ENCODE measurements at regions not wholly inside any gene's neighbourhood (a gene's known extent, or its start where the extent isn't known, plus 50 kb on each side); places are given as distances from the start of the nearest gene placed in this dataset.

- no peak for TF ChIP-seq ZNF274 (IDR thresholded peaks at IDR 0.05; ENCODE audit: low read depth, low read length)
- H3K4me3 ChIP-seq (ENCODE audit: low read length), result no peak overlapping the region
Observed at GRCh38 chr1:242802973-242803372, 278.5 kb upstream of the PLD5 start.

- no peak for TF ChIP-seq ZNF274 (IDR thresholded peaks at IDR 0.05; ENCODE audit: low read depth, low read length)
- no peak overlapping the region for H3K4me3 ChIP-seq (ENCODE audit: low read length)
Observed at GRCh38 chr1:242800521-242800920, 276.0 kb upstream of the PLD5 start.

GRCh38 chr1:242797856-242798255, 273.4 kb upstream of the PLD5 start:
- no peak for TF ChIP-seq ZNF274 (IDR thresholded peaks at IDR 0.05; ENCODE audit: low read depth, low read length)
- H3K4me3 ChIP-seq (ENCODE audit: low read length), result no peak overlapping the region

- no peak for TF ChIP-seq ZNF274 (IDR thresholded peaks at IDR 0.05; ENCODE audit: low read depth, low read length)
- no peak overlapping the region for H3K4me3 ChIP-seq (ENCODE audit: low read length)
Observed at GRCh38 chr1:242788771-242789170, 264.3 kb upstream of the PLD5 start.

DNA sequence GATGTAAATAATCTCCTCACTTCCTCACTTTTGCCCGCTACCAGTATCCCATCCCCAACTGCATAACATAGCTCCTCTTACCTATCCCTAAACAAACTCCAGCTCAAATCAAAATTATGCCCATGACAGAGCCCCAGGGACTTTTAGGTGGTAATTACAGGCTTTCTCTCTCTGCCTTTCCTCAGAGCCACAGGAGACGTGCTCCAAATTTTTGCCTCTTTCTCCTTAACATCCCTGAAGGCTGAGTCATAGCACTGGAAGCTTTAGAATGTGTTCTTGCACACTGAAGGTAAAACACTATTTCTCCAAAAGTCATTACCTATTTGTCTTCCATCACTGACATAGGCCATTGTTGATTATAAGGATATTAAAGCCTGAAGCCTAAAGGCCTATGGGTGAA, 263.5 kb upstream of the PLD5 start:
- no peak for TF ChIP-seq ZNF274 (IDR thresholded peaks at IDR 0.05; ENCODE audit: low read depth, low read length)
- H3K4me3 ChIP-seq (ENCODE audit: low read length), result no peak overlapping the region

DNA sequence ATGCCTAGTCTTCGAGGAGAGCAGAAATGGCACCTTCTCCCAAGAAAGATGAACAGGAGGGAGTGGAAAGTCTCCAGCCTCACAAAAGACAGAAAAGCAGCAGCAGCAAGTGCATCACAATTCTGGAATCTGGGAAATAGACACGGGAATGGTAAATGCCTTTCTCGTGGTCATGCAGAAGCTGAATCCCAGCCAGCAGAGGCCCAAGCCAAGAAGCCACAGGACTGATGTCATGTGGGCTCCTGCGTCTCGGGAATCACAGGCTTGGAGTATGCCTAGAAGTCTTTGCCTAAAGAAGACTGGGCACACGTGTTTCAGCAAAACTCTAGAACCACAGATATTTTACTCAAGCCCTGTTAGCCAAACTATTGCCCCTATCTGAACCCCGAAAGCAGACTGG, 260.3 kb upstream of the PLD5 start:
- no peak for TF ChIP-seq ZNF274 (IDR thresholded peaks at IDR 0.05; ENCODE audit: low read depth, low read length)
- no peak overlapping the region for H3K4me3 ChIP-seq (ENCODE audit: low read length)

DNA sequence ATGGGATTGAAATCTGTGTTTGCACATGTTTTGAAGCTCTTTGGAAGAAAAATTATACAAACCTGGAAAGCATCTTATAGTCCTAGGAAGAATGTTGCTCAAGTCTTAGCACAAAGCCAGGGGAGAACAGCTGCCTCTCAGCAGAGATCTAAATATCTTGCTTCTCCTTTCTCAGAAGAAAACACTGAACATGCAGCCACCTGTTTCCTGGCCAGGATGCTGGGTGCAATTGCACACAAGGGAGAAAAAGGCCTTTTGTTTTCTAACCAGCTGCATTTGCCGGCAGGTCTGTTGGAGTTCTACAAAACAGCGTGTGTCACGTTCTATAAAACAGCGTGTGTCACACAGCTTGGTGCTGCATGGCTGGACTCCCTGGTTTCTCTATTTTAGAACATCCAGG, 259.6 kb upstream of the PLD5 start:
- TF ChIP-seq ZNF274 (IDR thresholded peaks at IDR 0.05; ENCODE audit: low read depth, low read length), result no peak
- H3K4me3 ChIP-seq (ENCODE audit: low read length), result no peak overlapping the region

GRCh38 chr1:242774256-242774655, 249.8 kb upstream of the PLD5 start:
- TF ChIP-seq ZNF274 (IDR thresholded peaks at IDR 0.05; ENCODE audit: low read depth, low read length), result no peak
- no peak overlapping the region for H3K4me3 ChIP-seq (ENCODE audit: low read length)

GRCh38 chr1:242770366-242770765, 245.9 kb upstream of the PLD5 start:
- no peak for TF ChIP-seq ZNF274 (IDR thresholded peaks at IDR 0.05; ENCODE audit: low read depth, low read length)
- no peak overlapping the region for H3K4me3 ChIP-seq (ENCODE audit: low read length)

- H3K4me3 ChIP-seq (ENCODE audit: low read length), result no peak overlapping the region
- TF ChIP-seq ZNF274 (IDR thresholded peaks at IDR 0.05; ENCODE audit: low read depth, low read length), result no peak
Observed at GRCh38 chr1:242764161-242764560, 239.7 kb upstream of the PLD5 start.

DNA sequence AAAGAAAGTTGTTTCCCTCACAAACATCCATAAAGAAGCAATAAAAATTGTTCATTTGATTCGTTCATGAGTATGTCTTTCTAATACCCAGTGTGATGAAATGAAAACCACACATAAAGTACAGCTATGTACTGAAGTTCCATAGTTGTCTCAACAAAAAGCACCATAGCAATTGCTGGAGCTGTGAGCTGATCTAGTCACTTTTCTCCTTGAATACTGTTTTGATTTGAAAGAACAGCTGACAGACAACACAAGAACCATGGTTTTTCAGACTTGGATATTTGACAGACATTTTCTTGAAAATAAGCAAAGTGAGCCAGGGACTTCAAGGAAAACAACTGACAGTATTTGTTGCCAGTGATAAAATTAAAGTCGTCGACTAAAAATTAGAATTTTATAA, 237.1 kb upstream of the PLD5 start:
- TF ChIP-seq ZNF274 (IDR thresholded peaks at IDR 0.05; ENCODE audit: low read depth, low read length), result no peak
- H3K4me3 ChIP-seq (ENCODE audit: low read length), result no peak overlapping the region

GRCh38 chr1:242754926-242755325, 230.4 kb upstream of the PLD5 start:
- TF ChIP-seq ZNF274 (IDR thresholded peaks at IDR 0.05; ENCODE audit: low read depth, low read length), result no peak
- no peak overlapping the region for H3K4me3 ChIP-seq (ENCODE audit: low read length)

- TF ChIP-seq ZNF274 (IDR thresholded peaks at IDR 0.05; ENCODE audit: low read depth, low read length), result no peak
- H3K4me3 ChIP-seq (ENCODE audit: low read length), result no peak overlapping the region
Observed at GRCh38 chr1:242754125-242754524, 229.6 kb upstream of the PLD5 start.

DNA sequence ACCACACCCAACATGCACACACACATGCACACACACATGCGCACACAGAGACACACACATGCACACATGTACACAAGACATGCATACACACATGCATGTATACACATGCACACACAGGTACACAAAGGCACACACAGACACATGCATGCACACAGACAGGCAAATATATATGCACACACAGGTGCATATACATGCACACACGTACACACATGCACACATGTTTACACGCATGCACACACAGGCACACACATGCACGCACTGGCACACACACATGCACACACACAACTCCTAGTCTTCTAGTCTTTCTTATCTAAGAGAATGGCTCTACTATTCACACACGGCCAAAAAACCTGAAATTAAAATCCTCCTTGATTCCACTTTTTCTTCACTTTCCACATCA, 222.7 kb upstream of the PLD5 start:
- H3K4me3 ChIP-seq (ENCODE audit: low read length), result no peak overlapping the region
- no peak for TF ChIP-seq ZNF274 (IDR thresholded peaks at IDR 0.05; ENCODE audit: low read depth, low read length)

- no peak overlapping the region for H3K4me3 ChIP-seq (ENCODE audit: low read length)
- no peak for TF ChIP-seq ZNF274 (IDR thresholded peaks at IDR 0.05; ENCODE audit: low read depth, low read length)
Observed at GRCh38 chr1:242745079-242745478, 220.6 kb upstream of the PLD5 start.

DNA sequence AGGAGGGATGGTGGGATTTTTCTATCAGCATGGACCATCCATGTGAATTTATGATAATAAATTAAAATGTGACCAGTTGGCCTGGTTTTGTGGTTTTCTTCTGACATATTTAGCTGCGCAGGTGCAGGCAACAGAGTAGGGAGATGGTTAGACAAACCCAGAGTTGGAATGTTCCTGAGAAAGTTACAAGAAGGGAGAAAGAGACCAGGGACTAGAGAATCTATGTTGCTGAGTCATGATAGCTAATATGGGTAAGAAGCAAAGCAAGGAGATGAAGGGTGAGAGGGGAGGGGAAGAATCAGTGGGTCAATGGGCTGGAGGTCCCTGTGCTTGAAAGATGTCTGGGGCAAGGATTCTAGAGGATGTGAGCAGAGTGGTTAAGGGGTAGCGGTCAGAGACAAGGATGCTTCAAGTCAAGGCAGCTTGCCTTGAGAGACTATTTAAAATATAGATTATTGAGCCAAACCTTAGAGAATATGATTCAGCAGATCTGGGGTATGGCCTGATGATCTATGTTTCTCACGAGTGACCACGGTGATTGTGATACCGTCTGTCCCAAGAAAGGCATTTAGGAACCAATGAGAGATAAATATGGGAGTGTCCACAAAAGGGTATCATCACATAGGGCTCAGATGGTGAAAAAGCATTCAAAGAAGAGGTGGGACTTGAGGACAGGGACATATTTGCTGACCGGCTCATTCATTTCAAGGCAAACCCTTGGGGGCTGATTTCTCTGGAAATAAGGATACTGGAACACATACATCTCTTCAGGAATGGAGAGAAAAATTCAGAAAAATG, 219.7 kb upstream of the PLD5 start:
- no peak for TF ChIP-seq ZNF274 (IDR thresholded peaks at IDR 0.05; ENCODE audit: low read depth, low read length)
- no peak overlapping the region for H3K4me3 ChIP-seq (ENCODE audit: low read length)
